Pons (tissue), 1 donor: ENCODE measurements at regions not wholly inside any gene's neighbourhood (a gene's known extent, or its start where the extent isn't known, plus 50 kb on each side); places are given as distances from the start of the nearest gene placed in this dataset.
A peak's percentile ranks its signal among the peaks of the same experiment; 100 is the strongest.

Experiments
- DNase-seq: peaks from one replicate; pipeline ENCODE4 v3.0.0-alpha.2; 2016; ENCODE audit warnings: low spot score

DNA sequence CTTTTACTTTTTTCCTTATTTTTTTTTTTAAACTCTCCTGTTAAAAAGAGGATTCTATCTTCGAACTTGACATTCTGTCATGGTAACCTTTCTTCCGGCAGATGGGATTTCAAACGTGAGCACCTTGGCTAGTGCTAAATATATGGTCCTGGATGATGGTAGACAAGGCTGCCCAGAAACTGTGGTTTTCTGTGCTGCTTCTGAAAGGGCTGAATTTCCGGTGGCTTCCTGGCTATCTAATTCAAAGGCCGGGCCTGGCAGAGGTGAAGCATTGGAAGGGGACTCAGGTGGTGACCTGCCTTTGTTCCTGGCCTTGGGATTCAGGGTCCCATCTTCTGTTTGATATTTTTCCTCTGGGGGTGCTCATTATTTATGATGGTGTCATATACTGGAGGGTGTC lies 118.6 kb upstream of the MYL2 start:
- no peak for DNase-seq

DNA sequence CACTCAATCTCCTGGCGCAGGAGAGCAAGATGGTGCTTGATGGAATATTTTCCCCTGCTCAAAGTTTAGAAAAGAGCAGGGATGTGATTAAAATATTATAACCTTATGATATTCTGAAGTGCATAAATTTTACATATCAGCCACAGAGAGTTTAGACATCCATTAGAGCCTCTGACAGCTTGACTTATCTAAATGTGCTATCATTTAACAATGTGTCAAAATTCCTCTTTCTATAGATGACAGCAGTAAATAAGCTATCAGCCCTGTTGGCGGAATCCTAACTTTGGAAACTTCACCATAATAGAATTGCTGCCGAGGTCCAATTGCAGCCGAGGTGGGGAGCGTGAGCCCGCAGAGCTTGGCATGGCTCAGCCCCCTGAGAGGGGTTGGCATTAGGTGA lies 117.7 kb upstream of the MYL2 start:
- DNase-seq, result no peak

DNA sequence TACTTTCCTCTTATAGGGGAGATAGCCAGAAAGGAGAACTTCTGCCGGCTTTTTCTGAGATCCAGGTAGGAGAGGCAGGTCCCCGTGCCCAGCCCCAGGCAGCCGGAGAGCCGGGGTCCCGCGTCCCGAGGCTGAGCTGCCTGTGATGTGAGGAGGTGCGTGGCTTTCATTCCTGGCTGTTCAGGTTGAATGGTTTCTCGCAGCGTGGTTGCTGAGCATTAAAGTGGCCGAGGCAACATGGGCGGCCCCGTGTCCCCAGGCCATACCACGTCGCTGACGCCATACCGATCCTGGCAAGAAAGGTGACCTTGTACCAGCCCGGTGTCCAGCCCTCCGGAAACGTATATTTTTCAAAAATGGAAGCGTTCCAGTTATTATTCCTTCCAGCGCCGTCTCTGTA lies 116.7 kb upstream of the MYL2 start:
- no peak for DNase-seq

DNA sequence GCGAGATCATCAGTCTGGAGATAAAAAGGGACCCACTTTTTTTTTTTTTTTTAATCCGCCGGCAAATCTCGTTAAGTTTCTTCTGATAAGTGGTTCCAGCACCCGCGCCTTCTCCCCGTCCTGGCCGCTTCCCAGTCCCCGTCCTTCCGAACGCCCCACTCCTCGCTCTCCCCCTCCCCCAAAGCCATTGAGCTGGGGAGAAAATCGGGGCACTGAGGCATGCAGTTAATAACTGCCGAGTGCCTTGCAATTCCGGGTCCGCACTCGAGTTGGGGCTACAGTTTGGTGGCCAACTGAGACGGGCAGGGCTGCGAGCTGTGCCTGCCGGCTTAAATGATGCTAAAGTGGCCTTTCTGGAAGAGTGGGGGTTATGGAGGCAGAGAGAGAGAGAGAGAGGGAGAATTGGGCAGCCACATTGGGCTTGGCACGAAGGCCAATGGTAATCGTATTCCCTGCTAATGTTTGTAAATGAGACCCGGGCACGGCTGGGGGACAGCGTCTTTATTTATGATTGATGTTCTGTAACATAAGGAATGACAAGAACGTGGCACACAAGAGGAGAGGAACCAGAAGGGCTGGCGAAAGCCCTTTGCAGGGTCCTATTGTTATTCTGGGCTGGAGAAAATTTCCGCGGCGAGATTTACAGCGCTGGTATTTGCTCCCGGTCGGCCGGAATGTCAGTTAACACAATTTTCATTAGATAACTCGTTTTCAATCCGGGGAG lies 115.4 kb upstream of the MYL2 start:
- no peak for DNase-seq

DNA sequence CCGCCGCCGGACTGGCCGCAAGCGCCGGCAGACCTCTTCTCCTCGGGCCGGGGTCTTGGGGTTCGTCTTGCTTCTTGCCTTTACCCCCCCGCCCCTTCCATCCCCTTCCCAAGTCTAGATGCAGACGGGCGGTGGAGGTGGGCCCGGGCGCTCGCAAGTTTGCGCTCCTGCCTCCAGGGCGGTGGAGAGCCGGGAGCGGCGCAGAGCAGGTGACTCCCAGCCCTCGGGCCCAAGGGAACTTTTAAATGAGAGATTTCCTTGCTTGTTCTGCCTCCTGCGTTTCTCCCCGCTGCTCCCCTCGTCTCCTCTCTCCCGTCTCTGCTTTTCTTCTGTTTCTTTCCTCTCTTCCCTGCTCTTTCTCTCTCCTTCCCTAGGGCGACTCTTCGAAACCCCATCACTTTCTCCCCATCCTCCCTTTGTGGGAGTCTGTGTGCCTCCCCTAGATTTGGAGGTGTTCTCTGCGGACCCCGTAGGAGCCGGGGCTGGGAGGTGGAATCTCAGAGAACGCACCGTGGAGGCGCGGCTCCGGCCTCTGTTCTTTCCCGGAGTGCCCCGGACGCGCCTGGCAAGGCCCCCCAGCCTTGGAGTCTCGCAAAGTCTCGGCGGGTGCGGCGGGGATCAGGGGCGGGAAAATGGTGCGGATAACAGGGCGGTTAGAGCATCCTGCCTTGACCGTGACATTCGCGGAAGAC lies 114.7 kb upstream of the MYL2 start:
- DNase-seq, result no peak

DNA sequence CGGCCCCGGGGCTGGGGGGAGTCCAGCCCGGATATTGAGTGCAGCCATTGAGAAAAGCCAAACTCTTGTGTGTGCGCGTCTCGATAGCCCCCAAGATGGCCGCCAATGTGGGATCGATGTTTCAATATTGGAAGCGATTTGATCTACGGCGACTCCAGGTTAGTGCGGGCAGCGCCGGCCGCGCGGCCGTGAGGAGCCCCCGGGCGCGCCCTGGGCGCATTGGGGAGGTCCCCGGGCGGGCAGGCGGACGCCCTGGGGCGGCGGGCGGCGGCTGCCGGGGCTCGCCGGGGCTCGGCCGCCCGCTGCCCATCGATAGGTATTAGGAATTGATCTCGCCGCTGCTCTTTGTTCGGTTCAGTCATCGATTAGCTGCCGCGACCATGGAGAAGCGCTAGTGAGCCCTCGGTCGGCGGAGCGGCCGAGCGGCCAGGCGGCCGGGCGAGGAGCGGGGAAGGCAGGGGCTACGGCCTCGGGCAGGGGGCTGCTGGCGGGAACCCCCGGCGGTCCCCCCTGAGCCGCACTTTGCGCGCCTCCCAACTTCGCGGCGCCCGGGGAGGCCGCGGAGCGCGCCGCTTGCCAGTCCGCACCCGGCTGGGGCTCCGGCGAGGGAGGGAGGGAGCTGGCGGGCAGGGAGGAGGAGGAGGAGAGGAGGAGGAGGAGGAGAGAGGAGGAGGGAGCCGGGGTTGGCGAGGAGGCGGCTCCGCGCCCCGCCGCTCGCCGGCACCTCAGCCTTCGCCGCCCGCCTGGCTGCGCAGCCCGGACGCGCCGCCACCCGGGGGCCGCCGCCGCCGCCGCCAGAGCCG lies 113.9 kb upstream of the MYL2 start, which contains the start of gene CUX2:
Gene CUX2 (plus strand): TSS at position 83 of the 803 bp plus-strand sequence.
- DNase-seq, result no peak

DNA sequence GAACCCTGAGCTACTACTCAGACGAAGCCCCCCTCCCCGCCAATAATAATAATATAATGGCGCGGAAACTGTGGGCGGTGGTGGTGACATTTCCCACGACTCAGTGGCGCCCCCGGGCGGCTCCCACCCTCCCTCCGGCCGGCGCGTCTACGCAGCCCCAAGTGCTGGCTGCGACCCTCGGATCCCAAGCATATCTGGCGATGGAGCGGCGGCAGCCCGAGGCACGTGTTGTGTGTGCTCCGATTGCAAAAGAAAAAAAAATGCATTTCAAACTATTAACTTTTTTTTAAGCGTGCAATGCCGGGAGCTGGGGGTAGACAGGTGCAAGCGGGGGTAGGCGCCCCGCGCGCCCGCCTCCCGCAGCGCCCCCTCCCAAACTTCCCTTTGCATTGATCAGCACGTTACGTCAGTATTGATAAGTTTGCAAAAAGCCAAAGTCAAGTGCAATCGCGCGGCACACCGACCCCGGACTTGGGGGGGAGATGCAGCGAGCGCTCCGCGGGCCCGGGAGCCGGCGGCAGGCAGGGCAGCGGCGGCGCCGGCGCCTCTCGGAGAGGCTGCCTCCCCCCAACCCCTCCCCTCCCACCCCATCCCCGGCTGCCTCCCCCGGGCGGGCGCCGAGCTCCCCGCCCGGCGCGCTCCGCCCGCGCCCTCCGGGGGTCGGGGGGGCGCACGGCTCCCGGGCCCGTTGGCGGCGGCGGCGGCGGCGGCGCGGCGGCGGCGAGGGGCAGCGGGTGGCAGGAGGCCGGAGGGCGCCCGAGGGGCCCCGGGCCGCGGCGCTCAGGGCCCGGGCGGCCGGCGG lies 113.1 kb upstream of the MYL2 start:
- no peak for DNase-seq

DNA sequence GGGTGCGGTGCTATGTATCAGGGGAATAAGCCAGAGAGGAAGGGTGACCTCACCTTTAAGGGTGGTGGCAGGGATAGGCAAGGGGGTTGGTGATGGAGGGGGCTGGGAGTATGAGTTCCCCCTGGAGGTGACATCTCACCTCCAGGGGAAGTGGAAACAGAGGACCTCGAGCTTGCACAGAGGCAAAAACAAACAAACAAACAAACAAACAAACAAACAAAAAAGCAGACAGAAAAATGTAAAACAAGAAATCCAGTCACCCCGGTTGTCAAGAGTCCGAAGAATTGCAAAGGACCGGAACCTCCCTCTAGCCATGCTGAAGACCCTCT lies 112.2 kb upstream of the MYL2 start:
- DNase-seq, result no peak

DNA sequence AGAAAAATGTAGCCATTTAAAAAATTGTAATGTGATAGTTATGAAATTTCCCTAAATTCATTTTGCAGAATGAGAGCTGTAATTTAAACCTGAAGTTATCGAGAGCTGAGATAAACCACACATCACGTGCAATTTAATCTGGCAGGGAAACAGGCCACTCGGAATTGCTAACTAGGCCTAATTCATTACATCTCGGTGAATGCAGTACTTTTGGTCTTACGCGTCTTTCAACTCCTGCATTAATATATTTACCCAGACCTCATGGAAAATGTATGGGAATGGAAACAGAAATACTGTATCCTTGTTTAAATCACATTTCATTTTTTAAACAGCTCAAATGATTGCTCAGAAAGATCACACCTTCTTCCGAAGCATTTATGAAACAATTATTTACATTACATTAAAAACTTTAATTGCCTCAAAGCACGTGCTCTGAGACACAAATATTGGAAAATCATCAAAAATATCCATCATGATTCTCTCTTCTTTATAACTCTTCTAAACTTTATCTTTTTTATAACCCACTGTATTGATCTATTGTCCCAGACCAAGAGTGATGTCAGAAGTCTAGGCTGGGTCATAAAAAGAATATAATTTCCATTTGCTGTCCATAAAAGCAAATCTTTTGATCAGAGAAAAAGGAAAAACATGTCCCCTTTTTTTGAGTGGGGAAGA lies 111.7 kb upstream of the MYL2 start:
- DNase-seq, result no peak

DNA sequence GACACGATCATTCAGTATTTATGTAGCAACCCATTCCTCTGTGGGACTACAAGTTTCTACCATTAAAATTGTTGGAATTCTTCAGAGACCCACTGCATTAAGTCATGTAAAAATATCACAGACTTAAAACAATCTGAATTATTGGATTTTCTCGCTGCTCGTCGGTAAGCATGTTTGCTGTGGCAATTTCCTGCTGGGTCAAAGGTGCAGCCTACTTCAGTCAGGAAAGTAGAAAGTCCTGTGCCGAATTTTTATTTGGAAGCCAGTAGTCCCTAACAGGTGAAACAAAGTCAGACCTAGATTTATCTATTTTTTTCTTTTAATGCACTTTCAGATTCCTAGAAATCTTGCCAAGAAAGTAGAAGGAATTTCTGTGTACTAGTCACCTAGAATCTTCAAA lies 110.4 kb upstream of the MYL2 start:
- DNase-seq, result no peak

DNA sequence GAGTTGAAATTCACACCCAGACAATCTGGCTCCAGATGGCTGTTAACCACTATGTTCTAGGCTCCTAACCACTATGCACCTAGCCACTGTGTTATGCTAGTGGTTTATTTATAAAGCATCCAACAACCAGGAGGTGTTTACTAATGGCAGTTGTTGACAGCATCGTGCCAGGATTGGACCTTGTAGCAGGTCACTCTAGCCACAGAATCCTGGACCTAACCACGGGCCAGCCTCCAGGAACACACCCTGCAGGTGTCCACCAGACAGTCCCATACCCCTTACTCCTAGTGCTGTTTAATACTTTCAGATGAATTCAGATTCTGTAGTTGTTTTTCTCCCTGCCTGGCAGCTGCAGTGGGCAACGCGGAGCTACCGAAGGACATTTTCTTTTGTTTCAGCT lies 109.4 kb upstream of the MYL2 start:
- no peak for DNase-seq

DNA sequence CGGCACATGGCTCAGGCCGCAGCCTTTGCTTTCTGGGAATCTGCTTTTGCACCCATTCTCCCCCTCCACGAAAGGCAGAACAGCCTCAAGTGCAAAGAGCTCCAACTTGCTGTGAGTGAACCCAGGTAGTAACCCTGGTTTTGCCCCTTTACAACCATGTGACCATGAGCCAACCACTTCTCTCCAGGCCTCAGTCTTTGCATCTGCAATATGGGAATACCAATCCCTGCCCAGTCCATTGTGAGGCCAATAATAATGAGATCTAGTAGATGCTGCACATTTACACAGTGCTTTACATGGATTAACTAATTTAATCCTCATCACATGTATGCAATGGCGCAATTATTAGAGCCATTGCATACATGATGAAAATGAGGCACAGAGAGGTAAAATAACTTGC lies 108.9 kb upstream of the MYL2 start:
- no peak for DNase-seq

DNA sequence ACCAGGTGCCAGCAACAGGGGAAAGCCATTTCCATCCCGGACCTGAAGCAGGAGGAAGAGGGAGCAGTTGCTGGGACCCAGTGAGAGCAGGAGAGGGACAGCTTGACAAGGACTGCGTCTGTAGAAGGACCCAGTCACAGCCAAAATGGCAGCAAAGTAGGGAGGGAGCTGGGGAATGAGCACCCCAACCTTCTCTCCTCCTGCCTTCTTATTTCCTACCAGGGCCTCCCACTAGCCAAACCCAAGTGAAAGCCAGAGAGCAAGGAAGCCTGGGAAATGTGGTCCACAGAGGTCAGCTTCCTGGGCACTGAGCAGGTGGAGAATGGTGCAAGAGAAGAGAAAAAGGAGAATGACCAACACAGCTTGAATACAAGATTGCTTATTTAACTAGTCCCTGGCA lies 108.5 kb upstream of the MYL2 start:
- no peak for DNase-seq

DNA sequence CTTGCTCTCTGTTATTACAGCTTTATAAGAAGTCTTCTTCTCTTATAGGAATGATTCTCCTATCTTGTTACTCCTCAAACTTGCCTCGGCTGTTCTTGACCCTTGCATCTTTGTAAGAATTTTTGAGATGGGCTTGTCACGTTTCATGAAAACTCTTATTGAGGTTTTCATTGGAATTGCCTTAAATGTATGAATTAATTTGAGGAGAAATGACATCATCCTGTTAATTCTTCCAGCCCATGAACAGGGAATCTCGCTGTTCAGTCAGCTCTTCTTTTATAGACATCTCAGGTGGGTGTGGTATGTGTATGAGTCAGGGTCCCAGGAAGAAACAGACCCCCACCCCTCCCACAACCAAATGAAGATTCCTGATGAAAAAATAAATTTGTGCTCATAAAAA lies 107.1 kb upstream of the MYL2 start:
- DNase-seq, result no peak

DNA sequence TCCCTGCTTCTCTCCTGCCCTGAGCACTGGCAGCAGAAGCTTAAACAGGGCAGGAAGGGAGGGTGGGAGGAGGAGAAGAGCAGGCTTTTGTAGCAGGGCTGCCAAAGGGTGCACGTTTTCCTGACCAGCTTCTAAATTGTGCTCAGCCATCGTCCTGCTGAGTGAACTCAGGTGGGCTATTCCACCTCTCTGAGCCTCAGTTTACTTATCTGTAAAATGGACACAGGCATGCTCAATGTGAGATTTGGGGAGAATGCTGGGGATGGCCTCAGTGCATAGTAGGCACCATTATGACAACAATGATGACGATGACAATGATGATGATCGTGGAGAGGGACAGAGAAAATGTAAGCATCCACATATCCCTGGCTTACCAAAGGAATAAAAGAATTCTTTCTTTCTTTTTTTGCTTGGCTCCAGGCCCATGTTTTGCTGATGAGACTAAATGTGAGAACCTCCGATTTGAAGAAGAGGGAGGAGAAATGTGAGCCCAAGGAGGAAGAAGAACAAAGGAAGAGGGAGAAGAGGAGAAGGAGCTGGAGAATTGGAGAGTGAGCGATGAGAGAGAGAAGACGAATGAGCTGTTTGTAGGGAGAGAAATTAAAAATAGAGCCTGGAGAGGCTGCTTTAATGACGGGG lies 105.5 kb upstream of the MYL2 start:
- DNase-seq, result no peak

DNA sequence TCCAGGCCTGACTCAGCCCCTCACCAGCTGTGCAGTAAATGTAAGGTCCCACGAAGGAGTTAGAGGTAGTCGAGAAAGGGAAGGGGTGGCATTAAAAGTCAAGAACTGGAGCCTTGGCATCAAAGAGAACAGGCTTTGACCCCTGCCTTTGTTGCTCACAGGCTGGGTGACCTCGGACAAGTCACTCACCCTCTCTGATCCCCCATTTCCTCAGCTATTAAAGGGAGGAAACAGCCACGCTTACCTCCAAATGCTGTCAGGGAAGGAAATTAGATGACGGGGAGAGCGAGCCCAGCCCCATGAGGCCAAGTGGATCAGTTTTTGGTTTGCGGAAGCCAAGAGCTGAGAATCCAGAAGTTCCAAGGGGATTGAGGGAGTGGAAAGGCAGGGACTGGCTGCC lies 104.9 kb upstream of the MYL2 start:
- DNase-seq, result no peak

DNA sequence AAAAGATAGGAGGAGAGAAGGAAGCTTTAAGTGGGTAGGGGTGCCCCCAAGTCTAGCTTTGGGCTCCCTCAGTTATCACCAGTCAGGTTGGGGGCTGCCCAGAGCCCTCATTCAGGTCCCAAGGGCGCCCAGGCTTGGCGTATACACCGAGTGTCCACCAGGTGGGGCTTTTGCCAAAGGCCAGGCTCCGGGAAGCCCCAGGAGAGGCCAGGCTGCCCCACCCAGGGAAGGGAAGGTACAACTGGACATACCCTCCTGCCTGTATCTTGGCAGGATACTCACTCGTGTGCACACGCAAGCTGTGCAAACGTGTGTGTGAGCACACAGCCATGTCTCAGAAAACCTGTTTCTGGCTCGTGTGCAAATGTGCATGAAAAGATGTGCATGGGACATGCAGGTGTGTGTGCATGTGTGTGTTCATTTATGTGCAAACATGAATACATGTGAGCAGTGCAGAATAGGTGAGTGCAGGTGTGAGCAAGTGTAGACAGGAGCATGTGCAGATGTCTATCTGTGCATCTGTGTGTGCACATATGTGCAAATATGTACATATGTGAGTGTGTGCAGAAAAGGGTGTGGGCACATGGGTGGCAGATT lies 103.9 kb upstream of the MYL2 start:
- peak; percentile 15 for DNase-seq

DNA sequence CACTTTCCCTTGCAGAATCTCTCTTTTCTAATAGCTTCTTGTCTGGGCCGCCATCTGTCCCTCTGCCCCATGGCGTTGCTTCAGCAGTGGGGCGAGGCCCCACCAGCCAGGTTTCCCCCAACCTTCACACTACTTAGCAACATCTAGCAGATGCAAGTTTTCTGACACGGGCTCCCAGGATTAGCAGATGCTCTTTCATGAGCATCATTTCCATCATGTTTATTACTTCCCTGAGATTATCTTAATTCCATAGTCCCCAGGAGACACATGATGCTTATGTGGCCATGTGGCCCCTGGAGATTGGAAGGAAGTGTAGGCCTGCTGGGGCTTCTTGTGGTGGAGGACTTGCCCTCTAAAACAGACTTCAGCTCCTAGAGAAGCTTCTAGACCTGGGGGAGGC lies 102.0 kb upstream of the MYL2 start:
- DNase-seq, result no peak

DNA sequence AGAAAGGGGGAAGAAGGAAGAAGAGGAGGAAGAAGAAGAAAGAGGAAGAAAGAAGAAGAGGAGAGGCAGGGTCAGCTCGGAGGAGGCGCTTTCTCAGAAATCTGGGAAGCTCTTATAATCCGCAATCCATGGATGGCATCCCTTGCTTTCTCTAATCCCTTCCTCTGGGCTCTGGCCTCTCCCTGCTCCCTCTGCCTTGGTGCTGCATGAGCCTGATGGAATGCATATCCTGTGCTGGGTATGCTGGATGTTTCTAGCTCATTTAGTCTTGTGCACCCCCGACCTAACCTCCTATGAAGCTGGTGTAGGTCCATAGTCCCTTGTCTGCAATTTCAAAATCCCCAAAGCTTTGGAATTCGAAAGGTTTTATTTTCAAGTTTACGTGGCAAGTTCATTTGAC lies 94.2 kb upstream of the MYL2 start:
- no peak for DNase-seq

DNA sequence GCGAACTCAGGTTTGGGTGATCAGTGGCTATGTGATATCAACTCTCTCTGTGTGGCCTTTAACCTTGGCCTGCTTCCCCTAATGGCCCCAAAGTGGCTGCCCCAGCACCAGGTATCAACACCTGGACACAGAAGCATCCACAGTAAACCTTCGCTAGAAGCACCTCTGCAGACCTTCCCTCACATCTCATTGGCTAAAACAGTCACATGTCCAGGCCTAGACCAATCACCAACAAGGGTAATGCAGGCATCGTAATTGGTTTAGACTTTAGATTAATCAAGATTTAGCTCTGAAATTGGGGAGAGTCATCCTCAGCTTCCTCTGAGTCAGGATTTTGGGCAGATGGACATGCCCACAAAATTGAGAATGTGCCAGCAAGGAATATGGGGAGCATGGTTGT lies 92.5 kb upstream of the MYL2 start:
- no peak for DNase-seq
